B cell (primary cell): ENCODE measurements at regions not wholly inside any gene's neighbourhood (a gene's known extent, or its start where the extent isn't known, plus 50 kb on each side); places are given as distances from the start of the nearest gene placed in this dataset.

ENCODE experiments used
- ATAC-seq: fragments of 200-7000 bp; cut with Tn5 transposase; one replicate; pipeline ENCODE4 v1.10.0; 2021; ENCODE audit warnings: low read depth, mild to moderate bottlenecking, moderate number of reproducible peaks, moderate library complexity
- CTCF ChIA-PET: fragments of 350-600 bp; sonication (Branson Sonifier 250); formaldehyde crosslinking; loops from one replicate; lab custom pipeline; 2021; ENCODE audit warnings: antibody characterized with exemption, inconsistent platforms; lab: Charles Lee
- POLR2A ChIA-PET: fragments of 350-600 bp; sonication (Branson Sonifier 250); formaldehyde crosslinking; loops from one replicate; lab custom pipeline; 2021; ENCODE audit warnings: antibody characterized with exemption; lab: Charles Lee
- DNase-seq: peaks from one replicate; pipeline ENCODE4 v3.0.0; 2013
- H2AFZ ChIP-seq: 2 replicates; pipeline ENCODE4 v1.6.1; 2012; ENCODE audit warnings: mild to moderate bottlenecking, low read depth, low read length; ENCODE audit not compliant: insufficient read depth, poor library complexity, severe bottlenecking
- H3K27ac ChIP-seq, 2 donors: 1 replicate in 1 of 2; 2 replicates in 1 of 2; pipeline ENCODE4 v1.5.1; 2012 to 2013; ENCODE audit warnings: low read length in 2 of 2, mild to moderate bottlenecking in 2 of 2, moderate library complexity in 1 of 2
- H3K27me3 ChIP-seq, 4 experiments: fragments of 200-600 bp in 1 of 4; sonication (generic) in 1 of 4; replicated peaks in 1 of 4; 1 replicate in 2 of 4; 2 replicates in 2 of 4; pipeline versions ENCODE4 v1.6.1 to v1.7.0; 2013 to 2016; ENCODE audit warnings: low read length in 3 of 4, mild to moderate bottlenecking in 2 of 4, mixed read lengths in 1 of 4, moderate library complexity in 1 of 4; ENCODE audit not compliant: insufficient read depth in 4 of 4, control insufficient read depth in 3 of 4; ENCODE audit errors: control extremely low read depth in 1 of 4
- H3K36me3 ChIP-seq, 2 experiments: replicated peaks in 1 of 2; 1 replicate in 1 of 2; 2 replicates in 1 of 2; pipeline versions ENCODE4 v1.6.1 to v1.7.1; 2013; ENCODE audit warnings: low read length in 1 of 2; ENCODE audit not compliant: insufficient read depth in 2 of 2, control insufficient read depth in 1 of 2; ENCODE audit errors: control extremely low read depth in 1 of 2, extremely low read depth in 1 of 2
- H3K4me1 ChIP-seq, 2 donors: fragments of 200-600 bp in 1 of 2; sonication (generic) in 1 of 2; 1 replicate in 1 of 2; 2 replicates in 1 of 2; pipeline versions ENCODE4 v1.5.1 to v1.6.1; 2013 to 2017; ENCODE audit warnings: low read length in 2 of 2; ENCODE audit not compliant: control insufficient read depth in 2 of 2, insufficient read depth in 2 of 2
- H3K4me2 ChIP-seq: replicated peaks from 2 replicates; pipeline ENCODE3; 2012; ENCODE audit warnings: mild to moderate bottlenecking, low read depth, low read length; ENCODE audit not compliant: poor library complexity, severe bottlenecking
- H3K4me3 ChIP-seq, 5 experiments: fragments of 200-600 bp in 1 of 5; sonication (generic) in 1 of 5; 1 replicate in 3 of 5; 2 replicates in 2 of 5; pipeline versions ENCODE4 v1.5.1 to v1.7.0; 2011 to 2016; ENCODE audit warnings: low read length in 4 of 5, mild to moderate bottlenecking in 4 of 5, low read depth in 2 of 5, control low read depth in 1 of 5, moderate library complexity in 1 of 5; ENCODE audit not compliant: insufficient read depth in 1 of 5; ENCODE audit errors: control extremely low read depth in 1 of 5, extremely low read depth in 1 of 5
- H3K79me2 ChIP-seq: fragments of 200-600 bp; sonication (generic); one replicate; pipeline ENCODE4 v1.6.0; 2016; ENCODE audit warnings: low read length; ENCODE audit not compliant: control insufficient read depth, insufficient read depth
- H3K9ac ChIP-seq: fragments of 200-600 bp; sonication (generic); 2 replicates; pipeline ENCODE4 v1.6.1; 2017; ENCODE audit warnings: mild to moderate bottlenecking, low read length, moderate library complexity
- H3K9me3 ChIP-seq, 3 donors: one replicate each; pipeline versions ENCODE4 v1.6.1 to v1.7.1; 2013; ENCODE audit warnings: low read length in 2 of 3; ENCODE audit not compliant: control insufficient read depth in 2 of 3, insufficient read depth in 1 of 3; ENCODE audit errors: control extremely low read depth in 1 of 3
- H4K20me1 ChIP-seq: 2 replicates; pipeline ENCODE4 v1.6.0; 2012; ENCODE audit warnings: mild to moderate bottlenecking, low read length; ENCODE audit not compliant: insufficient read depth, control insufficient read depth, poor library complexity, severe bottlenecking
- H3K27ac Mint-ChIP-seq: one replicate; pipeline ENCODE4 v1.8.0; 2021; ENCODE audit warnings: mixed read lengths
- H3K27me3 Mint-ChIP-seq: one replicate; pipeline ENCODE4 v1.8.0; 2021; ENCODE audit warnings: mixed read lengths
- H3K4me1 Mint-ChIP-seq: one replicate; pipeline ENCODE4 v1.8.0; 2021; ENCODE audit warnings: mixed read lengths
- H3K4me3 Mint-ChIP-seq: one replicate; pipeline ENCODE4 v1.8.0; 2021; ENCODE audit warnings: mixed read lengths
- H3K9me3 Mint-ChIP-seq: one replicate; pipeline ENCODE4 v1.8.0; 2022; ENCODE audit warnings: mixed read lengths; ENCODE audit not compliant: insufficient read depth
- CTCF ChIP-seq: fragments of 200-600 bp; IDR thresholded peaks from one replicate; pipeline ENCODE4 v1.8.0; 2022; ENCODE audit warnings: antibody characterized with exemption, mild to moderate bottlenecking
- EZH2 ChIP-seq: IDR thresholded peaks from 2 replicates; pipeline ENCODE4 v1.6.1; 2012; ENCODE audit warnings: borderline replicate concordance, low read depth, mild to moderate bottlenecking, moderate library complexity, low read length; ENCODE audit not compliant: insufficient read depth, poor library complexity, severe bottlenecking
- WGBS: methylation state at CpG from one replicate; pipeline ENCODE4 v1.1.5; 2013; ENCODE audit warnings: missing lambda C conversion rate; ENCODE audit not compliant: insufficient coverage; 5-methylcytosine and 5-hydroxymethylcytosine counted together
- intact Hi-C: fragments of 100-400 bp; cut with micrococcal nuclease; formaldehyde crosslinking; loops from one replicate; pipeline ENCODE4 v1.10.0; 2022

GRCh38 chr14:54256156-54256555, 140.7 kb upstream of the CDKN3 start:
- H3K27ac Mint-ChIP-seq, result no peak overlapping the region
- Histone ChIP-seq H4K20me1 (no peaks in the 10 kb centered on the region), H3K36me3 (no peaks in the 10 kb centered on the region), H3K27me3 (peaks cover 0 to 5% (median 0%) of the 10 kb centered on the region in 4 experiments), H3K9ac (no peak overlapping the region), H3K4me1 (no peaks in the 10 kb centered on the region), H3K4me2 (no peak overlapping the region), H3K27ac (no peak overlapping the region), H3K4me3 (no peak overlapping the region), H2AFZ (no peak overlapping the region), H3K9me3 (peaks cover 0 to 3% (median 0%) of the 10 kb centered on the region in 3 donors), H3K79me2 (no peaks in the 10 kb centered on the region)
- ChIA-PET POLR2A (no interaction called here), CTCF (no interaction called here)
- ATAC-seq (no peak), DNase-seq (no peak)
- no peaks in the 10 kb centered on the region for H3K9me3 Mint-ChIP-seq
- intact Hi-C loops, result no loop called here
- H3K4me1 Mint-ChIP-seq, result no peaks in the 10 kb centered on the region
- 87% methylated on average over 8 of the region's 9 CpGs for WGBS
- peaks cover 39% of the 10 kb centered on the region for H3K27me3 Mint-ChIP-seq
- TF ChIP-seq EZH2, result no peak
- no peak for TF ChIP-seq CTCF
- no peak overlapping the region for H3K4me3 Mint-ChIP-seq

- TF ChIP-seq CTCF (no peak), EZH2 (no peak)
- POLR2A ChIA-PET, result no interaction called here
- Mint-ChIP-seq H3K27ac (no peak overlapping the region), H3K27me3 (peaks cover 33% of the 10 kb centered on the region), H3K4me3 (no peak overlapping the region), H3K9me3 (no peaks in the 10 kb centered on the region), H3K4me1 (no peaks in the 10 kb centered on the region)
- Histone ChIP-seq H3K9ac (no peak overlapping the region), H3K4me3 (no peak overlapping the region), H3K79me2 (no peaks in the 10 kb centered on the region), H2AFZ (no peak overlapping the region), H3K27ac (no peak overlapping the region), H3K27me3 (peaks cover 0 to 2% (median 0%) of the 10 kb centered on the region in 4 experiments), H3K4me1 (no peaks in the 10 kb centered on the region), H3K4me2 (no peak overlapping the region), H3K9me3 (peaks cover 0 to 3% (median 0%) of the 10 kb centered on the region in 3 donors), H3K36me3 (no peaks in the 10 kb centered on the region), H4K20me1 (no peaks in the 10 kb centered on the region)
- CTCF ChIA-PET, result no interaction called here
- DNase-seq, result no peak
- no peak for ATAC-seq
- WGBS, result no CpG with 5 or more reads among the region's 3 CpGs
- intact Hi-C loops, result no loop called here
These were observed 139.4 kb upstream of the CDKN3 start for GRCh38 chr14:54257424-54257823.
